ELF-1 (cell line): ENCODE measurements at regions not wholly inside any gene's neighbourhood (a gene's known extent, or its start where the extent isn't known, plus 50 kb on each side); places are given as distances from the start of the nearest gene placed in this dataset.
"Not testable (repeated sequence)": the region's sequence is repeated elsewhere in the genome, so short reads cannot be mapped to it uniquely, and the experiment has no call there.

Source experiments
- DNase-seq: peaks from one replicate; pipeline ENCODE4 v3.0.0-alpha.2; 2016; ENCODE audit warnings: low read depth, low spot score

GRCh38 chr3:24545887-24546286 lies 51.2 kb upstream of the THRB start:
- no peak for DNase-seq

GRCh38 chr3:24548278-24548677 lies 53.6 kb upstream of the THRB start:
- DNase-seq = no peak

GRCh38 chr3:24550588-24550987 lies 55.9 kb upstream of the THRB start:
- DNase-seq = no peak

GRCh38 chr3:24551626-24552025 lies 57.0 kb upstream of the THRB start:
- no peak for DNase-seq

- DNase-seq = no peak
Measured at GRCh38 chr3:24562895-24563294, 68.2 kb upstream of the THRB start.

GRCh38 chr3:24565053-24565452 lies 70.4 kb upstream of the THRB start:
- no peak for DNase-seq

GRCh38 chr3:24565656-24566055 lies 71.0 kb upstream of the THRB start:
- no peak for DNase-seq

- DNase-seq = no peak
Measured at GRCh38 chr3:24566927-24567326, 72.3 kb upstream of the THRB start.

GRCh38 chr3:24572409-24572808 lies 77.8 kb upstream of the THRB start:
- not testable (repeated sequence) for DNase-seq

- DNase-seq = no peak
Measured at GRCh38 chr3:24573576-24573975, 78.9 kb upstream of the THRB start.

GRCh38 chr3:24578324-24578723 lies 83.7 kb upstream of the THRB start:
- no peak for DNase-seq

GRCh38 chr3:24578951-24579421 lies 84.3 kb upstream of the THRB start:
- peak; percentile 43 for DNase-seq

- DNase-seq = no peak
Measured at GRCh38 chr3:24582431-24583403, 88.1 kb upstream of the THRB start.

GRCh38 chr3:24586920-24587319 lies 92.3 kb upstream of the THRB start:
- DNase-seq = no peak

GRCh38 chr3:24588629-24589512 lies 94.2 kb upstream of the THRB start:
- DNase-seq = no peak

- DNase-seq = no peak
Measured at GRCh38 chr3:24589513-24589851, 94.8 kb upstream of the THRB start.

- DNase-seq = no peak
Measured at GRCh38 chr3:24589931-24590880, 95.6 kb upstream of the THRB start.

GRCh38 chr3:24591191-24591590 lies 96.5 kb upstream of the THRB start:
- DNase-seq = no peak

- no peak for DNase-seq
Measured at GRCh38 chr3:24591661-24592555, 97.3 kb upstream of the THRB start.

- DNase-seq = no peak
Measured at GRCh38 chr3:24594161-24594560, 99.5 kb upstream of the THRB start.
